GM21423 (cell line): ENCODE measurements at regions not wholly inside any gene's neighbourhood (a gene's known extent, or its start where the extent isn't known, plus 50 kb on each side); places are given as distances from the start of the nearest gene placed in this dataset.

Experiments used
- ATAC-seq: cut with Tn5 transposase; IDR thresholded peaks from one replicate; pipeline ENCODE4 v1.9.1; 2021; ENCODE audit warnings: mild to moderate bottlenecking, moderate library complexity; ENCODE audit not compliant: unreplicated experiment

- no peak for ATAC-seq
Observed at GRCh38 chr16:86986809-86987487, 330.2 kb downstream of the C16orf95 start.

GRCh38 chr16:86987746-86988670, 329.2 kb downstream of the C16orf95 start:
- no peak for ATAC-seq

GRCh38 chr16:86988920-86989696, 328.1 kb downstream of the C16orf95 start:
- no peak for ATAC-seq

GRCh38 chr16:86990451-86990850, 326.7 kb downstream of the C16orf95 start:
- ATAC-seq = no peak

- ATAC-seq = no peak
Observed at GRCh38 chr16:86991679-86992078, 325.5 kb downstream of the C16orf95 start.

GRCh38 chr16:86992587-86992986, 324.6 kb downstream of the C16orf95 start:
- no peak for ATAC-seq

GRCh38 chr16:86993426-86994110, 323.6 kb downstream of the C16orf95 start:
- ATAC-seq = no peak

- no peak for ATAC-seq
Observed at GRCh38 chr16:86994215-86994614, 323.0 kb downstream of the C16orf95 start.

GRCh38 chr16:86994651-86995171, 322.5 kb downstream of the C16orf95 start:
- ATAC-seq = no peak

- ATAC-seq = no peak
Observed at GRCh38 chr16:86995456-86995855, 321.7 kb downstream of the C16orf95 start.

- ATAC-seq = no peak
Observed at GRCh38 chr16:86996081-86996480, 321.1 kb downstream of the C16orf95 start.

GRCh38 chr16:86997058-86997457, 320.1 kb downstream of the C16orf95 start:
- ATAC-seq = no peak

GRCh38 chr16:86998196-86999001, 318.8 kb downstream of the C16orf95 start:
- ATAC-seq = no peak

- ATAC-seq = no peak
Observed at GRCh38 chr16:87000001-87000400, 317.2 kb downstream of the C16orf95 start.

- ATAC-seq = no peak
Observed at GRCh38 chr16:87002717-87003413, 314.3 kb downstream of the C16orf95 start.

GRCh38 chr16:87003414-87003755, 313.8 kb downstream of the C16orf95 start:
- no peak for ATAC-seq

- no peak for ATAC-seq
Observed at GRCh38 chr16:87006021-87006420, 311.2 kb downstream of the C16orf95 start.

- ATAC-seq = no peak
Observed at GRCh38 chr16:87006789-87007745, 310.1 kb downstream of the C16orf95 start.
